ENCODE measurements at regions not wholly inside any gene's neighbourhood (a gene's known extent, or its start where the extent isn't known, plus 50 kb on each side); places are given as distances from the start of the nearest gene placed in this dataset.

GRCh38 chr9:29174136-29174535 lies 1600.9 kb upstream of the C9orf72 start:
- Histone ChIP-seq H3K79me2 (ENCODE audit: control insufficient read depth, insufficient read depth, low read length) (no peaks in the 10 kb centered on the region), H3K4me3 (no peak overlapping the region), H2AFZ (ENCODE audit: low read depth, low read length) (no peak overlapping the region), H3K27me3 (ENCODE audit: control insufficient read depth in 2 of 2, insufficient read depth in 2 of 2, low read length in 2 of 2) (no peaks in the 10 kb centered on the region), H3K27ac (ENCODE audit: extremely low read depth, low read depth, low read length) (no peak overlapping the region), H4K20me1 (replicated peaks; ENCODE audit: control insufficient read depth, insufficient read depth, low read length) (no peaks in the 10 kb centered on the region), H3K36me3 (ENCODE audit: control insufficient read depth, insufficient read depth, low read length) (no peaks in the 10 kb centered on the region), H3K9me3 (replicated peaks; ENCODE audit: control insufficient read depth, insufficient read depth, low read depth, low read length) (no peaks in the 10 kb centered on the region), H3K9me1 (ENCODE audit: control insufficient read depth, insufficient read depth, low read length) (no peaks in the 10 kb centered on the region), H3K9ac (ENCODE audit: insufficient read depth in 1 of 2, low read depth in 2 of 2, low read length in 2 of 2) (no peak overlapping the region), H3K4me1 (replicated peaks in 1 of 2; ENCODE audit: control insufficient read depth in 2 of 2, insufficient read depth in 2 of 2, low read length in 2 of 2) (no peaks in the 10 kb centered on the region), H3K4me2 (ENCODE audit: insufficient read depth, low read length) (no peak overlapping the region)
- no CpG with 5 or more reads among the region's 3 CpGs for WGBS (ENCODE audit: insufficient coverage, low coverage, missing lambda C conversion rate)
- ChIA-PET CTCF (ENCODE audit: low intra/inter-chr PET ratio) (no interaction called here), POLR2A (no interaction called here)
- BruUV-seq (replicated peaks): no TSS peak
- no peak for ATAC-seq
- intact Hi-C loops (cut with micrococcal nuclease) (no loop called here), in situ Hi-C loops (cut with MboI) (no loop called here)
- no peak for FAIRE-seq
- no peak for TF ChIP-seq KLF6 (CRISPR knock-in tag; IDR thresholded peaks at IDR 0.05; ENCODE audit: borderline replicate concordance)
- no peak for TF ChIP-seq JUNB (CRISPR knock-in tag; conservative IDR thresholded peaks at IDR 0.05)
- no peak for TF ChIP-seq ZNF586 (CRISPR knock-in tag; conservative IDR thresholded peaks at IDR 0.05)
- TF ChIP-seq HNRNPK (IDR thresholded peaks at IDR 0.05; ENCODE audit: low read depth, low read length, poor library complexity, severe bottlenecking): no peak
- no peak for TF ChIP-seq GATAD2B (IDR thresholded peaks at IDR 0.05; ENCODE audit: borderline replicate concordance)
- no peak for TF ChIP-seq ZZZ3 (IDR thresholded peaks at IDR 0.05)
- no peak for TF ChIP-seq CBFB (CRISPR knock-in tag; IDR thresholded peaks at IDR 0.05)
- no peak for TF ChIP-seq CEBPG (CRISPR knock-in tag; IDR thresholded peaks at IDR 0.05)
- TF ChIP-seq CEBPG (tag; conservative IDR thresholded peaks at IDR 0.05 in 1 of 2, IDR thresholded peaks at IDR 0.05 in 1 of 2): no peak
- no peak for TF ChIP-seq MTA2 (IDR thresholded peaks at IDR 0.05; ENCODE audit: low read depth)
- TF ChIP-seq, protein P1, sequence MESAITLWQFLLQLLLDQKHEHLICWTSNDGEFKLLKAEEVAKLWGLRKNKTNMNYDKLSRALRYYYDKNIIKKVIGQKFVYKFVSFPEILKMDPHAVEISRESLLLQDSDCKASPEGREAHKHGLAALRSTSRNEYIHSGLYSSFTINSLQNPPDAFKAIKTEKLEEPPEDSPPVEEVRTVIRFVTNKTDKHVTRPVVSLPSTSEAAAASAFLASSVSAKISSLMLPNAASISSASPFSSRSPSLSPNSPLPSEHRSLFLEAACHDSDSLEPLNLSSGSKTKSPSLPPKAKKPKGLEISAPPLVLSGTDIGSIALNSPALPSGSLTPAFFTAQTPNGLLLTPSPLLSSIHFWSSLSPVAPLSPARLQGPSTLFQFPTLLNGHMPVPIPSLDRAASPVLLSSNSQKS (CRISPR knock-in tag; IDR thresholded peaks at IDR 0.05): no peak
- TF ChIP-seq ZNF133 (CRISPR knock-in tag; IDR thresholded peaks at IDR 0.05): no peak
- no peak for TF ChIP-seq E2F6 (IDR thresholded peaks at IDR 0.05; ENCODE audit: borderline replicate concordance in 1 of 2, extremely low read depth in 1 of 2, insufficient read depth in 1 of 2, insufficient read length in 1 of 2, low read depth in 1 of 2, low read length in 1 of 2, poor library complexity in 1 of 2, severe bottlenecking in 1 of 2)
- TF ChIP-seq NR2F6 (CRISPR knock-in tag; IDR thresholded peaks at IDR 0.05): no peak
- TF ChIP-seq, protein P2, sequence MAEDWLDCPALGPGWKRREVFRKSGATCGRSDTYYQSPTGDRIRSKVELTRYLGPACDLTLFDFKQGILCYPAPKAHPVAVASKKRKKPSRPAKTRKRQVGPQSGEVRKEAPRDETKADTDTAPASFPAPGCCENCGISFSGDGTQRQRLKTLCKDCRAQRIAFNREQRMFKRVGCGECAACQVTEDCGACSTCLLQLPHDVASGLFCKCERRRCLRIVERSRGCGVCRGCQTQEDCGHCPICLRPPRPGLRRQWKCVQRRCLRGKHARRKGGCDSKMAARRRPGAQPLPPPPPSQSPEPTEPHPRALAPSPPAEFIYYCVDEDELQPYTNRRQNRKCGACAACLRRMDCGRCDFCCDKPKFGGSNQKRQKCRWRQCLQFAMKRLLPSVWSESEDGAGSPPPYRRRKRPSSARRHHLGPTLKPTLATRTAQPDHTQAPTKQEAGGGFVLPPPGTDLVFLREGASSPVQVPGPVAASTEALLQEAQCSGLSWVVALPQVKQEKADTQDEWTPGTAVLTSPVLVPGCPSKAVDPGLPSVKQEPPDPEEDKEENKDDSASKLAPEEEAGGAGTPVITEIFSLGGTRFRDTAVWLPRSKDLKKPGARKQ (CRISPR knock-in tag; IDR thresholded peaks at IDR 0.05): no peak
- TF ChIP-seq ZNF23 (CRISPR knock-in tag; IDR thresholded peaks at IDR 0.05): no peak
- no peak for TF ChIP-seq MCM7 (IDR thresholded peaks at IDR 0.05)
- TF ChIP-seq ZNF408 (CRISPR knock-in tag; IDR thresholded peaks at IDR 0.05; ENCODE audit: low read depth): no peak
- no peak for DNase-seq (ENCODE audit: extremely low read depth in 1 of 4, low spot score in 3 of 4)

Measured in K562 (cell line).